Fibroblast of skin of back (primary cell): ENCODE measurements at regions not wholly inside any gene's neighbourhood (a gene's known extent, or its start where the extent isn't known, plus 50 kb on each side); places are given as distances from the start of the nearest gene placed in this dataset.
"Not testable (repeated sequence)": the region's sequence is repeated elsewhere in the genome, so short reads cannot be mapped to it uniquely, and the experiment has no call there.

Source experiments
- DNase-seq: peaks from one replicate; pipeline ENCODE4 v3.0.0-alpha.2; 2013

DNA sequence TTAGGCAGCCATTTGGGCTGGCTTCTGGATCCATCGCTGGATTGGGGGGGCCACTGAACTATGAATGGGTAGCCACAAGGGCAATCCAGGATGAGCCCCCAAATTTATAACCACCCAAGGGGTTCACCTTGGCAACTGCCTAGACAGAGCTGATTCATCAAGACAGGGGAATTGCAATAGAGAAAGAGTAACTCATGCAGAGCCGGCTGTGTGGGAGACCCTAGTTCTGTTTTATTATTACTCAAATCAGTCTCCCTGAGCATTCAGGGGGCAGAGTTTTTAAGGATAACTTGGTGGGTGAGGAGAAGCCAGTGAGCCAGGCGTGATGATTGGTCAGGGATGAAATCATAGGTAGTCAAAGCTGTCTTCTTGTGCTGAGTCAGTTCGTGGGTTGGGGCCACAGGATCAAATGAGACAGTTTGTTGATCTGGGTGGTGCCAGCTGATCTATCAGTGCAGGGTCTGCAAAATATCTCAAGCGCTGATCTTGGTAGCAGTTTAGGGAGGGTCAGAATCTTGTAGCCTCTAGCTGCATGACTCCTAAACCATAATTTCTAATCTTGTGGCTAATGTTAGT, 57.9 kb downstream of the DNAJB9 start:
- no peak for DNase-seq

GRCh38 chr7:108628678-108629077, 59.0 kb downstream of the DNAJB9 start:
- DNase-seq: no peak

DNA sequence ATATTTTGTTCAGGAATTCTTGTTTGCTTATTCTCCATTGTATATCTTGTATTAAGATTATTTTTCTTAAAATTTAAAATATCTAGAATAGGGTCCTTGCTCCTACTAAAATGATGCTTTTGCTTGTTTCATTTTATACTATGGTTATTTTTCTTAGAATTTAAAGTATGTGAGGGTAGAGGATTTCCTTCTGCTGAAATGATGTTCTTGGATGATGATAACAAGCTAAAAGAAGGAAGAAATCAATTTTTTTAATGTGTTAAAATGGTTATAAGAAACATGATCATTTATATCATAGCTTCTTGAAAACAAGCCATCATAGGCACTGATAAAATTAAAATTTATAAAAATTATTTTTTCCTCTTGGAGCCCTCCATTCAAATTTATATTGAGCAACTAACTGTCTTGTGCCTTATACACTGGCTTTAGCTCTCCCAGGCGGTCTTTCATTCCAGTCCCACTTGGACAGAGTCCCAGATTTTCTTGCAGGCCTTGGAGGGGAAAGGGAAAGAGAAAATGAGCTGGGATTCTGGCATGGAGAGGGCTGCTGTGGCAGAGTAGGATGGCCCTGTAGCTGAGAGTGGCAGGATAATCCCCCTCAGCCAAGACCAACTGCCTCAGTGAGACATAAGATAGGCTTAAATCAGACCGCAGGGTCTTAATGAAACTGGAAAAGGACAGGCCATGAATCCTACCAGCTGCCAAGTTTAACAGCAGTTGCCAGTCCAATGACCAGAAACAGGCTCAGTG, 60.2 kb downstream of the DNAJB9 start:
- peak; percentile 46 for DNase-seq

GRCh38 chr7:108634036-108634435, 64.4 kb downstream of the DNAJB9 start:
- DNase-seq: no peak

- DNase-seq: no peak
These were observed 64.9 kb downstream of the DNAJB9 start for GRCh38 chr7:108634535-108634934.

- no peak for DNase-seq
These were observed 67.5 kb downstream of the DNAJB9 start for GRCh38 chr7:108637049-108637621.

DNA sequence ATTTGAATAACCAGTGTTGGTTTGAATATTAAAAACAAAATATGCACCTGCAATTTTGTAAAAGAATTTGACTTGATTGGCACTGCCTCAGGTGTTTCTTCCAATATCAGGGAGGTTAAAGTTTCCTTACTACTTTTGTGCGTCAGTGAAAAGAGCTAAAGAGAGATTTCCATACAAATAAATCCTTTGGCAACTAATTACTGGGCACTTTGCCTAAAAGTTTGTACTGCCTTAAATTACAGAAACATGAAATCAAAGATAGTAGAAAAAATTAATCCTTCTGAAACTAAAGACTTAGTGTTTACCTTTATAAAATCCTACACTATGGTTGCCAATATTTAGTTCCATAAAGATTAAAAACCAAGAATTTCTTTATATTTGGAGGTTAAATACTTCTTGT, 72.5 kb downstream of the DNAJB9 start:
- DNase-seq: no peak

- no peak for DNase-seq
These were observed 73.5 kb downstream of the DNAJB9 start for GRCh38 chr7:108643136-108643535.

GRCh38 chr7:108648989-108649388, 79.3 kb downstream of the DNAJB9 start:
- no peak for DNase-seq

GRCh38 chr7:108650467-108650866, 80.8 kb downstream of the DNAJB9 start:
- DNase-seq: peak; percentile 54

DNA sequence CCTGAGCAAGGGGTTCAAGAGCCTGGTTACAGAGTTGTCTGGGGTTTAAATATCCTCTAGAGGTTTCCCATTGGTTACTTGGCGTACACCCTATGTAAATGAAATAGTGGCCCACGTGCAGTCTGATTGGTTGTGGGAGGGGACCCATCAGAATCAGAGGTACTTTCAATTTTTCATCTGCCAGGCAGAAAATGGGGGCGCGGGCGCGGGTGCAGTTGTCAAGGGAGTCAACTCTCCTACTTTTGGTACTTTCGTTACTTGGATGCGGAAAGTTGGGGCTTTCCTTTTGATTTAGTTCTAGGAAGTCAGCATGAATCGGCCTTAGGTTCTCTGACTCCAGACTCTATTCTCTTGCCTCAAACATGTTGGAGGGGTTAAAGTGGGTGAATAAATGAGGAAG, 83.2 kb downstream of the DNAJB9 start:
- DNase-seq: no peak

DNA sequence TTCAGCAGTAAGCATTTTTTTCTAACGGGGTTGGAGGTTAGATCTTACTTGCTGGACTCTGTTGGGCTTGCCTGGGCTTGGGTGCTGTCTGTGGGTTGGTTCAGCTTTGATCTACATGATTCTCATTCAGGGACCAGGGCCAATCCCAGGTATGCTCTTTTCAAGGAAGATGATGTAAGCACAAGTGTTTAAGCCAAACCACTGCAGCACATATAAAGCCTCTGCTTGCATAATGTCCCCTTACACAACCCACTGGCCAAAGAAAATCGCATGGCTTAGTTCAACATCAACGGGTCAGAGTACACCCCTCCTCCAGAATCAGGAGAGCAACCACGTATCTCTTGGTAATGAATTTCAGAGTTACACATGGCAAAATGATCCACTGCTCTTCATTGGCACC, 83.9 kb downstream of the DNAJB9 start:
- no peak for DNase-seq

- DNase-seq: not testable (repeated sequence)
These were observed 87.6 kb downstream of the DNAJB9 start for GRCh38 chr7:108657140-108657726.

DNA sequence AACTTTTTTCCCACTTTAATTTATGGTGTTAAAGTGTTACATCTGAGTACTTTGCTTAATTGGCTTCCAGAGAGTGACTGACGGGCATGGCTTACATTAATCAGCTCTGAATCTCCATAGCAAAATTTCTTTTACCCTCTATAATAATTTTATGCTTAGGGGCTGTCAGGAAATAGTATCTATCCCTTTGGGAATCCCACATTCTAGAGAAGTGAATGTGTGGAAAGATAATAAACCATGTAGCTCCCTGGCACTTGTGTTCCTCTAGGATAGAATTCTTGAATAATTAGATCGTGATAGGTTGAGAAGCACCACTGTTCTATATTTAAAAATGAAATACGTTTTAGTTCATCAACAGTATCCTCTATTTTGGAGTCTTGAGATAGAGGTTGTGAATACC, 89.6 kb downstream of the DNAJB9 start:
- DNase-seq: peak; percentile 73

GRCh38 chr7:108659867-108660266, 90.2 kb downstream of the DNAJB9 start:
- DNase-seq: no peak

GRCh38 chr7:108660465-108660864, 90.8 kb downstream of the DNAJB9 start:
- peak; percentile 32 for DNase-seq

DNA sequence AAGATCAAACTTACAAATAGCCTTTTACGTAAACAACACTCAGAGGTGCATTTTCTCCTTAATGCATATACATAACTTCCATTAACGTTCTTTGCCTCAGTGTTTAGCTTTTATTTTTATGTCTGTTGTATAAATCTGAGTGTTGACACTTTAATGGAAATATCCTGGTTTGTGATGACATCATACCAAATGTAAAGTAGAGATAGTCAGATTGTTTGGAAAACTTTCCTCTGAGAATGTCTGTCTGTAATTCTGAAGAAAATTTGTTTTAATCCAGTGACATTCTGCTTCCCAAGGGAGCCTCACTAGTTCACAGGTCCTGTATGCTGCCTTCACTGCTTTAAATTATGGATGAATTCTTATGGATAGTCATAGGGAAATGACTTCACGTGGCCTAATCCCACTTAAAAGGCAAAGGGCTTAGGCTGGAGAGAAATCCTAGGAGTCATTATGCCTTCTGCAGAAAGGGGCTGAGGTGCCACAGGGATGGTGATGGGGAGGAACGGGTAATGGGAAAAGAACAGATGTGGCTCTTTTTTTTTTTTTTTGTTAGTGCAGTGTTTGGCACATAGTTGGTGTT, 93.2 kb downstream of the DNAJB9 start:
- DNase-seq: no peak

DNA sequence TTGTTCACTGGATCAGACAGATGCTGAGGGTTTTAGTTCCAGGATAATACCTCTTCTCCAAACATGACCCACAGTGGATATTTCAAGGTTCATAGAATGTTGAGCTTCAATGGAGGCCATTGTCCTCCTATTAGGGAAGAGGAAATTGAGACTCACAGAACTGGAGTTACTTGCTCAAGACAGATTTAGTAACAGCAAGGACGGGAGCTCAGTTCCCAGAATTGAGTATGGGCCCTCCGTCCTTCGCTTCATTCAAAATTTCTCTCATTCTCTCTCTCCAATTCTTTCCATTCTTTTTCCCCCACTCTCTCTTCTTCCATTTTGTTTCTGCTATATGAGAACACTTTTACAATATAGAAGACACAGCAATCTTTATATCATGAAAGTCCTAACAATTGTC, 94.0 kb downstream of the DNAJB9 start:
- DNase-seq: no peak

GRCh38 chr7:108667216-108667615, 97.5 kb downstream of the DNAJB9 start:
- no peak for DNase-seq

- DNase-seq: no peak
These were observed 100.3 kb downstream of the DNAJB9 start for GRCh38 chr7:108669958-108670357.

- not testable (repeated sequence) for DNase-seq
These were observed 104.0 kb downstream of the DNAJB9 start for GRCh38 chr7:108673699-108674098.

GRCh38 chr7:108684629-108685028, 115.0 kb downstream of the DNAJB9 start:
- peak; percentile 44 for DNase-seq

- no peak for DNase-seq
These were observed 116.8 kb downstream of the DNAJB9 start for GRCh38 chr7:108686494-108686893.
